Heart right ventricle (tissue), 16 donors: ENCODE measurements at regions not wholly inside any gene's neighbourhood (a gene's known extent, or its start where the extent isn't known, plus 50 kb on each side); places are given as distances from the start of the nearest gene placed in this dataset.

Experiments
- ATAC-seq, 8 donors: fragments of 200-7000 bp; cut with Tn5 transposase; one replicate each; pipeline ENCODE4 v1.9.1; 2020; ENCODE audit warnings: mild to moderate bottlenecking in 8 of 8, moderate library complexity in 8 of 8, moderate number of reproducible peaks in 1 of 8
- DNase-seq, 2 donors: peaks; one replicate each; pipeline ENCODE4 v3.0.0-alpha.2; 2020
- H3K27ac ChIP-seq, 10 donors: fragments of 200-600 bp; sonication (generic) in 2 of 10; one replicate each; pipeline versions ENCODE4 v1.5.0 to v1.8.0; 2020 to 2022; ENCODE audit warnings: mild to moderate bottlenecking in 3 of 10
- H3K27me3 ChIP-seq, 7 donors: fragments of 200-600 bp; one replicate each; pipeline ENCODE4 v1.8.0; 2021 to 2022; ENCODE audit warnings: mild to moderate bottlenecking in 2 of 7
- H3K36me3 ChIP-seq, 9 donors: fragments of 200-600 bp; sonication (generic) in 1 of 9; one replicate each; pipeline versions ENCODE4 v1.5.0 to v1.8.0; 2020 to 2022; ENCODE audit warnings: mild to moderate bottlenecking in 2 of 9
- H3K4me1 ChIP-seq, 9 donors: fragments of 200-600 bp; sonication (generic) in 1 of 9; one replicate each; pipeline versions ENCODE4 v1.5.0 to v1.8.0; 2020 to 2022; ENCODE audit warnings: mild to moderate bottlenecking in 4 of 9
- H3K4me3 ChIP-seq, 10 donors: fragments of 200-600 bp; sonication (generic) in 2 of 10; one replicate each; pipeline versions ENCODE4 v1.5.0 to v1.8.0; 2020 to 2022; ENCODE audit warnings: mild to moderate bottlenecking in 7 of 10, moderate library complexity in 2 of 10
- H3K9me3 ChIP-seq, 11 donors: fragments of 200-600 bp in 10 of 11; sonication (generic) in 2 of 11; one replicate each; pipeline versions ENCODE4 v1.5.0 to v1.8.0; 2013 to 2022; ENCODE audit warnings: mild to moderate bottlenecking in 2 of 11, control low read depth in 1 of 11, moderate library complexity in 1 of 11
- CTCF ChIP-seq, 9 donors: fragments of 200-600 bp; sonication (generic) in 2 of 9; IDR thresholded peaks; one replicate each; pipeline versions ENCODE4 v1.5.0 to v1.8.0; 2021 to 2022; ENCODE audit warnings: antibody characterized with exemption in 9 of 9, mild to moderate bottlenecking in 5 of 9, moderate library complexity in 1 of 9
- WGBS, 2 donors: extraction: QIAGEN DNeasy Blood & Tissue Kit; methylation state at CpG; one replicate each; pipeline ENCODE4 v1.1.7; 2013; ENCODE audit warnings: inconsistent platforms in 1 of 2; 5-methylcytosine and 5-hydroxymethylcytosine counted together
- intact Hi-C, 10 donors: fragments of 100-400 bp; cut with DNase I; formaldehyde crosslinking; loops; one replicate each; pipeline versions ENCODE4 v1.11.1 to v1.14.2; 2022
- donor health status: Arrhythmogenic right ventricular cardiomyopathy.
- donor health status: ischemic (EF 13 %, LVEDD 7.1; RV severe dilation, severe dysfunction).
- donor health status: healthy with polysubstance abuse.
- donor health status: DM: no; HTN: yes; CAD: no.
- donor health status: DM: no; HTN: no; CAD: no.
- donor health status: ischemic (EF 25% LVEDD 6.9; RV normal size, moderate dysfunction).
- donor health status: ischemic (EF 25% LVEDD 5.7; RV mildly dilated, moderate dysfunction).
- donor health status: healthy.
- donor health status: DM: yes; HTN: yes; CAD: no.
- donor health status: Ischemic cardiomyopathy.
- donor health status: ischemic (EF 35%, LVEDD 5.7; RV mildly dilated, moderate dysfunction).
- donor health status: nonischemic (EF 11% LVEDD 7.7; RV severe dilation, severe dysfunction).
- donor health status: DM: yes; HTN: yes; CAD: no.
- donor health status: PGD.
- donor health status: ischemic (EF 29% LVEDD 5.4; RV normal size, mild dysfunction).
- donor health status: nonischemic (EF 23%, LVEDD 6.1; RV moderate dilation, normal function).

GRCh38 chr12:4203772-4204376, 69.7 kb upstream of the CCND2 start:
- DNase-seq (no peak), ATAC-seq (no peak)
- intact Hi-C loops, result no loop called here
- TF ChIP-seq CTCF (IDR thresholded peaks at IDR 0.05), result no peak
- Histone ChIP-seq H3K36me3 (no peaks in the 10 kb centered on the region), H3K4me3 (no peak overlapping the region), H3K27ac (no peak overlapping the region), H3K27me3 (peaks cover 0 to 34% (median 0%) of the 10 kb centered on the region in 7 donors), H3K9me3 (no peaks in the 10 kb centered on the region), H3K4me1 (peaks cover 0 to 11% (median 0%) of the 10 kb centered on the region in 9 donors)
- WGBS, 2 donors, result 69 to 73% methylated on average over 3 of the region's 3 CpGs

- H3K27me3 ChIP-seq, result peaks cover 0 to 35% (median 0%) of the 10 kb centered on the region in 7 donors
- H3K4me1 ChIP-seq, result peaks cover 0 to 11% (median 0%) of the 10 kb centered on the region in 9 donors
- WGBS, 2 donors, result 72 to 78% methylated on average over 5 of the region's 5 CpGs
- no peak overlapping the region for H3K4me3 ChIP-seq
- no peaks in the 10 kb centered on the region for H3K9me3 ChIP-seq
- DNase-seq (no peak), ATAC-seq (no peak)
- TF ChIP-seq CTCF (IDR thresholded peaks at IDR 0.05), result no peak
- intact Hi-C loops, result no loop called here
- no peaks in the 10 kb centered on the region for H3K36me3 ChIP-seq
- H3K27ac ChIP-seq, result no peak overlapping the region
Measured at GRCh38 chr12:4202918-4203317, 70.6 kb upstream of the CCND2 start.

GRCh38 chr12:4202487-4202886, 71.1 kb upstream of the CCND2 start:
- peaks cover 0 to 37% (median 0%) of the 10 kb centered on the region in 7 donors for H3K27me3 ChIP-seq
- TF ChIP-seq CTCF (IDR thresholded peaks at IDR 0.05), result no peak
- intact Hi-C loops, result no loop called here

GRCh38 chr12:4201333-4202100, 72.0 kb upstream of the CCND2 start:
- no peak overlapping the region for H3K4me3 ChIP-seq
- DNase-seq, result no peak
- peaks cover 0 to 11% (median 0%) of the 10 kb centered on the region in 9 donors for H3K4me1 ChIP-seq
- peaks cover 0 to 40% (median 3%) of the 10 kb centered on the region in 7 donors for H3K27me3 ChIP-seq
- WGBS, 2 donors, result 72 to 74% methylated on average over 13 of the region's 13 CpGs
- no peaks in the 10 kb centered on the region for H3K36me3 ChIP-seq
- TF ChIP-seq CTCF (IDR thresholded peaks at IDR 0.05), result no peak
- H3K9me3 ChIP-seq, result no peaks in the 10 kb centered on the region
- intact Hi-C loops, result no loop called here
- H3K27ac ChIP-seq, result no peak overlapping the region
- ATAC-seq, result no peak

More at GRCh38 chr12:4202487-4202886, 71.1 kb upstream of the CCND2 start:
- WGBS, 2 donors, result 78 to 87% methylated on average over 7 of the region's 7 CpGs
- ATAC-seq (no peak), DNase-seq (no peak)
- Histone ChIP-seq H3K4me3 (no peak overlapping the region), H3K36me3 (no peaks in the 10 kb centered on the region), H3K4me1 (peaks cover 0 to 11% (median 0%) of the 10 kb centered on the region in 9 donors), H3K9me3 (no peaks in the 10 kb centered on the region), H3K27ac (no peak overlapping the region)
